Loucy (cell line): ENCODE measurements at regions not wholly inside any gene's neighbourhood (a gene's known extent, or its start where the extent isn't known, plus 50 kb on each side); places are given as distances from the start of the nearest gene placed in this dataset.

Experiments used
- H2AFZ ChIP-seq: fragments of 200-600 bp; sonication (generic); 2 replicates; pipeline ENCODE4 v1.6.0; 2016; ENCODE audit warnings: antibody characterized with exemption, mild to moderate bottlenecking, low read length, moderate library complexity
- H3F3A ChIP-seq: fragments of 200-600 bp; 2 replicates; pipeline ENCODE4 v1.6.0; 2016; ENCODE audit warnings: antibody characterized with exemption, low read depth, mild to moderate bottlenecking
- H3K27me3 ChIP-seq: fragments of 200-600 bp; sonication (generic); 2 replicates; pipeline ENCODE4 v1.6.1; 2014; ENCODE audit warnings: low read length, mild to moderate bottlenecking; ENCODE audit not compliant: insufficient read depth, poor library complexity, severe bottlenecking
- H3K36me3 ChIP-seq: fragments of 200-600 bp; sonication (generic); 2 replicates; pipeline ENCODE4 v1.6.1; 2016; ENCODE audit warnings: low read length; ENCODE audit not compliant: insufficient read depth
- H3K4me1 ChIP-seq: fragments of 200-600 bp; sonication (generic); 2 replicates; pipeline ENCODE4 v1.5.1; 2014; ENCODE audit warnings: low read length, mild to moderate bottlenecking; ENCODE audit not compliant: insufficient read depth, poor library complexity, severe bottlenecking
- H3K4me2 ChIP-seq: fragments of 200-600 bp; sonication (generic); 2 replicates; pipeline ENCODE4 v1.6.0; 2014; ENCODE audit warnings: antibody characterized with exemption, low read length, low read depth, mild to moderate bottlenecking; ENCODE audit not compliant: poor library complexity, severe bottlenecking
- H3K4me3 ChIP-seq: fragments of 200-600 bp; sonication (generic); 2 replicates; pipeline ENCODE4 v1.5.1; 2014; ENCODE audit warnings: low read length, mild to moderate bottlenecking, mixed read lengths; ENCODE audit not compliant: poor library complexity, severe bottlenecking
- H3K79me2 ChIP-seq: fragments of 200-600 bp; sonication (generic); 2 replicates; pipeline ENCODE4 v1.6.1; 2014; ENCODE audit warnings: low read length; ENCODE audit not compliant: insufficient read depth
- H3K9ac ChIP-seq: fragments of 200-600 bp; sonication (generic); 2 replicates; pipeline ENCODE4 v1.6.0; 2014; ENCODE audit warnings: mild to moderate bottlenecking, low read depth, low read length, moderate library complexity; ENCODE audit not compliant: poor library complexity, severe bottlenecking
- H3K9me2 ChIP-seq: fragments of 200-600 bp; sonication (generic); replicated peaks from 2 replicates; pipeline ENCODE4 v1.6.1; 2016; ENCODE audit warnings: low read depth, low read length, mixed read lengths
- H3K9me3 ChIP-seq: fragments of 200-600 bp; sonication (generic); 2 replicates; pipeline ENCODE4 v1.6.1; 2014; ENCODE audit warnings: mild to moderate bottlenecking, antibody characterized with exemption, low read length, low read depth; ENCODE audit not compliant: insufficient read depth
- H4K20me1 ChIP-seq: fragments of 200-600 bp; sonication (generic); 2 replicates; pipeline ENCODE4 v1.6.0; 2014; ENCODE audit warnings: antibody characterized with exemption, low read length, mild to moderate bottlenecking; ENCODE audit not compliant: insufficient read depth, poor library complexity, severe bottlenecking
- EZH2phosphoT487 ChIP-seq: fragments of 200-600 bp; IDR thresholded peaks from 2 replicates; pipeline ENCODE4 v1.6.1; 2018; ENCODE audit warnings: antibody characterized with exemption, mild to moderate bottlenecking, moderate library complexity, borderline replicate concordance
- TF ChIP-seq, protein P1 (sequence below): fragments of 200-600 bp; sonication (generic); conservative IDR thresholded peaks from 2 replicates; pipeline ENCODE4 v1.5.1; 2014; ENCODE audit warnings: mild to moderate bottlenecking, antibody characterized with exemption, low read length

GRCh38 chr2:39933196-39933595 is 154.1 kb upstream of the THUMPD2 start:
- no peak overlapping the region for H3K4me3 ChIP-seq
- no peaks in the 10 kb centered on the region for H3K9me3 ChIP-seq
- H4K20me1 ChIP-seq: no peaks in the 10 kb centered on the region
- H2AFZ ChIP-seq: no peak overlapping the region
- H3K4me2 ChIP-seq: no peak overlapping the region
- no peaks in the 10 kb centered on the region for H3K79me2 ChIP-seq
- H3K36me3 ChIP-seq: no peaks in the 10 kb centered on the region
- no peak overlapping the region for H3K9ac ChIP-seq
- peaks cover 4% of the 10 kb centered on the region; the same call in 1 of the 2 replicates for H3F3A ChIP-seq
- H3K27me3 ChIP-seq: no peaks in the 10 kb centered on the region
- peaks cover 14% of the 10 kb centered on the region for H3K4me1 ChIP-seq
- H3K9me2 ChIP-seq: no peaks in the 10 kb centered on the region
- TF ChIP-seq EZH2phosphoT487: no peak
- TF ChIP-seq, protein P1, sequence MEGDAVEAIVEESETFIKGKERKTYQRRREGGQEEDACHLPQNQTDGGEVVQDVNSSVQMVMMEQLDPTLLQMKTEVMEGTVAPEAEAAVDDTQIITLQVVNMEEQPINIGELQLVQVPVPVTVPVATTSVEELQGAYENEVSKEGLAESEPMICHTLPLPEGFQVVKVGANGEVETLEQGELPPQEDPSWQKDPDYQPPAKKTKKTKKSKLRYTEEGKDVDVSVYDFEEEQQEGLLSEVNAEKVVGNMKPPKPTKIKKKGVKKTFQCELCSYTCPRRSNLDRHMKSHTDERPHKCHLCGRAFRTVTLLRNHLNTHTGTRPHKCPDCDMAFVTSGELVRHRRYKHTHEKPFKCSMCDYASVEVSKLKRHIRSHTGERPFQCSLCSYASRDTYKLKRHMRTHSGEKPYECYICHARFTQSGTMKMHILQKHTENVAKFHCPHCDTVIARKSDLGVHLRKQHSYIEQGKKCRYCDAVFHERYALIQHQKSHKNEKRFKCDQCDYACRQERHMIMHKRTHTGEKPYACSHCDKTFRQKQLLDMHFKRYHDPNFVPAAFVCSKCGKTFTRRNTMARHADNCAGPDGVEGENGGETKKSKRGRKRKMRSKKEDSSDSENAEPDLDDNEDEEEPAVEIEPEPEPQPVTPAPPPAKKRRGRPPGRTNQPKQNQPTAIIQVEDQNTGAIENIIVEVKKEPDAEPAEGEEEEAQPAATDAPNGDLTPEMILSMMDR: no peak

DNA sequence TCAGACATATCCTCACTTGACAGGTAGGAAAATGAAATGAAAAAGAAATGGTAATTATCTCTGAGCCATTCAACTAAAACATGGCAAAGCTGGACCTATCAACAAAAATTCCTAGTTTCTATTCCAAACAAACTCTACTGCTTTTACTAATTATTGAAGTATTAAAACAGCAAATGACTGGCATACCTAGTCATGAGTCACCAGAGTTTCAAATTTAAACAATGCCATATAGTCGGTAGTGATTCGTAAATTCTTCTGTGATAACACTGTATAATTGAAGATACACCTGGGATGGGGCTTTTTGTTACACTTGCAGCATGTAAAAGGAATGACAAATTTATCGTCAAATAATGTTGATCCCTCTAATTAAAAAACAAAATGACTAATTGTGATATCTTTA is 153.1 kb upstream of the THUMPD2 start:
- Histone ChIP-seq H3K36me3 (no peaks in the 10 kb centered on the region), H3K9me3 (no peaks in the 10 kb centered on the region), H3K9me2 (no peaks in the 10 kb centered on the region), H3K4me1 (peaks cover 5% of the 10 kb centered on the region), H3K4me3 (no peak overlapping the region), H3K9ac (no peak overlapping the region), H3F3A (no peaks in the 10 kb centered on the region), H3K79me2 (no peaks in the 10 kb centered on the region), H3K4me2 (no peak overlapping the region), H3K27me3 (no peaks in the 10 kb centered on the region), H4K20me1 (no peaks in the 10 kb centered on the region), H2AFZ (no peak overlapping the region)
- no peak for TF ChIP-seq EZH2phosphoT487
- TF ChIP-seq, protein P1: no peak

DNA sequence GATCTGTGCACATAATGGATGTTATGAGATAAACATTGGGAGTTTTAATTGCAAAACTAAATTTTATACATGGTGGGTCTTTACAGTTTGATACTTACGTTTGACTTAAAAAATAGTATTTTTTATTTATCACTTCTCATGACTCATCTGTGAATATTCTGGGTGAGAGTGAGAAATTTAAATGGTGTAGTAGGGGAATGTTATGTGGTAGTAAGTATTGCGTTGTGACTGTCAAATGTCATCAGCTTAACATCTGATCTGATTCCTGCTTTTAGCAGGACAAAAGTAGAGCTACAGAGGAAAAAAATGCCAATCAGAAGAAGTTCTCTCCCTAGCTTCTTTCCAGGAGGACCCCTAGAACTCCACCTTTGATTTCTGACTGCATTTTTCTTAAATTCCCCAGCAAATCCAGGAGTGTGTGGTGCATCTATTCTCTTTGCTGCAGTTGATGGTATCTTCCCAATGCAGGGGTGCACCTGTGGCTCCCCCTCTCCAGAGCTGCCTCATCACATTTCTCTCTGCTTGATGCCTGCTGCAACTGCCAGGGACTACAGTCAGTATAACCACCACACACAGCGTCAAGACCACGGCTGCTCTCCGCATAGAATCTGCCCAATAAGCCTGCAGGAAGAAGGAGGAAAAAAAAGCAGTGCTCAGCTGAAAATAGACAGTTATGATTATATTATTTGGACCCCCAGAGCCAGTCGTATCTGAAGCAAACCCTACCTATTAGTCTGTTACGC is 151.3 kb upstream of the THUMPD2 start:
- H3K27me3 ChIP-seq: no peaks in the 10 kb centered on the region
- no peak overlapping the region for H3K9ac ChIP-seq
- H3F3A ChIP-seq: no peaks in the 10 kb centered on the region
- H3K9me3 ChIP-seq: no peaks in the 10 kb centered on the region
- no peaks in the 10 kb centered on the region for H3K79me2 ChIP-seq
- H3K4me2 ChIP-seq: no peak overlapping the region
- no peaks in the 10 kb centered on the region for H3K9me2 ChIP-seq
- TF ChIP-seq, protein P1: no peak
- TF ChIP-seq EZH2phosphoT487: no peak
- H3K36me3 ChIP-seq: no peaks in the 10 kb centered on the region
- H3K4me3 ChIP-seq: no peak overlapping the region
- H3K4me1 ChIP-seq: peaks cover 5% of the 10 kb centered on the region
- H2AFZ ChIP-seq: no peak overlapping the region
- H4K20me1 ChIP-seq: no peaks in the 10 kb centered on the region
